Esophagus squamous epithelium (tissue), 5 donors: ENCODE measurements at regions not wholly inside any gene's neighbourhood (a gene's known extent, or its start where the extent isn't known, plus 50 kb on each side); places are given as distances from the start of the nearest gene placed in this dataset.

ENCODE experiments used
- DNase-seq: peaks from one replicate; lab custom pipeline; 2025; lab: John Stamatoyannopoulos, UW
- H3K27ac ChIP-seq, 4 donors: fragments of 200-600 bp; sonication (generic); one replicate each; pipeline ENCODE4 v1.5.1; 2016 to 2019; ENCODE audit warnings: mild to moderate bottlenecking in 1 of 4
- H3K27me3 ChIP-seq, 4 donors: fragments of 200-600 bp; sonication (generic); 1 replicate in 3 of 4; 2 replicates in 1 of 4; pipeline versions ENCODE4 v1.5.1 to v1.6.0; 2017 to 2021; ENCODE audit warnings: antibody characterized with exemption in 1 of 4
- H3K36me3 ChIP-seq, 3 donors: fragments of 200-600 bp; sonication (generic); one replicate each; pipeline ENCODE4 v1.5.1; 2016 to 2019
- H3K4me1 ChIP-seq, 3 donors: fragments of 200-600 bp; sonication (generic); one replicate each; pipeline ENCODE4 v1.5.1; 2017 to 2019
- H3K4me3 ChIP-seq, 4 donors: fragments of 200-600 bp; sonication (generic); 1 replicate in 3 of 4; 2 replicates in 1 of 4; pipeline ENCODE4 v1.5.1; 2016 to 2019; ENCODE audit warnings: mild to moderate bottlenecking in 2 of 4, moderate library complexity in 1 of 4
- H3K9me3 ChIP-seq, 3 donors: fragments of 200-600 bp; sonication (generic); one replicate each; pipeline ENCODE4 v1.5.1; 2016 to 2019
- POLR2A ChIP-seq, 4 donors: fragments of 450-650 bp; IDR thresholded peaks; one replicate each; pipeline ENCODE4 v1.6.1; 2017; ENCODE audit warnings: antibody characterized with exemption in 4 of 4, mild to moderate bottlenecking in 4 of 4, moderate library complexity in 3 of 4
- WGBS, 2 donors: methylation state at CpG; one replicate each; pipeline ENCODE4 v1.1.5; 2018; 5-methylcytosine and 5-hydroxymethylcytosine counted together
- intact Hi-C: fragments of 100-400 bp; cut with DNase I; formaldehyde crosslinking; loops from one replicate; pipeline ENCODE4 v1.15.0; 2022
- TF ChIP-seq, protein P1 (sequence below), 6 experiments: fragments of 450-650 bp in 4 of 6; fragments of 200-600 bp in 2 of 6; sonication (generic) in 2 of 6; IDR thresholded peaks; one replicate each; pipeline ENCODE4 v1.5.1; 2016 to 2019; ENCODE audit warnings: antibody characterized with exemption in 6 of 6, mild to moderate bottlenecking in 4 of 6, moderate library complexity in 4 of 6
- donor health status: DM: yes; HTN: yes; CAD: no.

DNA sequence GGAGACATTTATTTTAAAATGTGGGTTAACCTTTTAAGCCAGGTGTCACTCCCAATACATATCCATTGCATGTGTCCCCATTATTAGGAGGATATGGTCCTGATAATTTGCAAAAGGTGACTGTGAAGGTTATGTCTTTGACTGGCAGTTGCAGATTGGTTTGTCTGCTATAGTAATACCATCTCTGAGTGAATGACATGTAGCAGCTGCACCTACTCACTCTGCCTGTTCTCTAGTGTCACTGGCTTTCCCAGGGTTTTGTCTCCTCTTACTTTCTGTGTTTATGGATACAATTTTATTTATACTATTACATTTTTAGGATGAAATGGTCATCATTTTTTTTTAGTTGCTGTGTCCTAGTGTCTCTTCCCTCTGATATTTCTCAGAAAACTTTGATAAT lies 393.2 kb downstream of the C3orf38 start:
- Histone ChIP-seq H3K36me3 (no peaks in the 10 kb centered on the region), H3K27ac (no peak overlapping the region), H3K9me3 (no peaks in the 10 kb centered on the region), H3K4me3 (no peak overlapping the region), H3K4me1 (no peaks in the 10 kb centered on the region), H3K27me3 (no peaks in the 10 kb centered on the region)
- no peak for TF ChIP-seq POLR2A (IDR thresholded peaks at IDR 0.05)
- TF ChIP-seq, protein P1, sequence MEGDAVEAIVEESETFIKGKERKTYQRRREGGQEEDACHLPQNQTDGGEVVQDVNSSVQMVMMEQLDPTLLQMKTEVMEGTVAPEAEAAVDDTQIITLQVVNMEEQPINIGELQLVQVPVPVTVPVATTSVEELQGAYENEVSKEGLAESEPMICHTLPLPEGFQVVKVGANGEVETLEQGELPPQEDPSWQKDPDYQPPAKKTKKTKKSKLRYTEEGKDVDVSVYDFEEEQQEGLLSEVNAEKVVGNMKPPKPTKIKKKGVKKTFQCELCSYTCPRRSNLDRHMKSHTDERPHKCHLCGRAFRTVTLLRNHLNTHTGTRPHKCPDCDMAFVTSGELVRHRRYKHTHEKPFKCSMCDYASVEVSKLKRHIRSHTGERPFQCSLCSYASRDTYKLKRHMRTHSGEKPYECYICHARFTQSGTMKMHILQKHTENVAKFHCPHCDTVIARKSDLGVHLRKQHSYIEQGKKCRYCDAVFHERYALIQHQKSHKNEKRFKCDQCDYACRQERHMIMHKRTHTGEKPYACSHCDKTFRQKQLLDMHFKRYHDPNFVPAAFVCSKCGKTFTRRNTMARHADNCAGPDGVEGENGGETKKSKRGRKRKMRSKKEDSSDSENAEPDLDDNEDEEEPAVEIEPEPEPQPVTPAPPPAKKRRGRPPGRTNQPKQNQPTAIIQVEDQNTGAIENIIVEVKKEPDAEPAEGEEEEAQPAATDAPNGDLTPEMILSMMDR (IDR thresholded peaks at IDR 0.05): no peak
- no peak for DNase-seq
- intact Hi-C loops: no loop called here

DNA sequence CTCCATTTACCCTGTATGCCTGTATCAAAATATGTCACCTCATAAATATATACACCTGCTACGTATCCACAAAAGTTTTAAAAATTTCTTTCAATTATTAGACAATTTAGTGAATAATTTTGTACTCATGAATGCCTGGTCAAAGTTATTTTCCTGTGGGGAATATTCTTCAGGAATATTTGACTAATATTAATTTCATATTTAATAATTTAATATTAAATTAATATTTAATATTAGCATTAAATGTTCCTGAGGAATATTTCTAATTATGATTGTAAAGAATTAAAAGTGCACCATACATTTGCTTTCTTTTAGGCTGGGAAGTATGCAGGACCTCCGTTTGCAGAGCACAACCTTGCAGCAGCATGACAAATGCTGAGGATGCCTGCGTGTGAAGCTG lies 422.7 kb downstream of the C3orf38 start:
- H3K27ac ChIP-seq: no peak overlapping the region
- DNase-seq: no peak

DNA sequence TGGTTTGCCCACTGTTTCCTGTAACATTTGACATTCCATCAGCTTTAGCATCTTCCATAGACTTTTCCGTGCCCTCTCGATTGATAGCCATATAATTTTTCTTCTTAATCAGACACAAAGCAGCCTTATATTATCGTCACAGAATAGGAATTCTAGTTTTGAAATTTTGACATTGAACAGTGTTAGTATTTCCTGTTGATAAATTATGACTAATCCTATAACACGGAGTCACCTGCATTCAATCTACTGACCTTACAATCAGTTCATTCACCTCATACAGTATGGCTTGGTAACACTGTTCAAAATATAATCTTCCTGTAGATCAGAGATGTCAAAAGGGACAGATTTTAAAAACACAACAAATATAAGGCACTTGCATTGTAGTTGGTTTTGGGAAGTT lies 423.7 kb downstream of the C3orf38 start:
- Histone ChIP-seq H3K27ac (no peak overlapping the region), H3K4me1 (no peaks in the 10 kb centered on the region), H3K4me3 (no peak overlapping the region), H3K9me3 (no peaks in the 10 kb centered on the region), H3K36me3 (no peaks in the 10 kb centered on the region), H3K27me3 (no peaks in the 10 kb centered on the region)
- no peak for TF ChIP-seq POLR2A (IDR thresholded peaks at IDR 0.05)
- TF ChIP-seq, protein P1 (IDR thresholded peaks at IDR 0.05): no peak
- intact Hi-C loops: no loop called here
- no peak for DNase-seq
- 76 to 78% methylated on average over 4 of the region's 4 CpGs for WGBS, 2 donors

More for the DNA sequence above, 422.7 kb downstream of the C3orf38 start:
- WGBS, 2 donors: 42 to 59% methylated on average over 3 of the region's 3 CpGs
- Histone ChIP-seq H3K4me3 (no peak overlapping the region), H3K36me3 (no peaks in the 10 kb centered on the region), H3K4me1 (no peaks in the 10 kb centered on the region), H3K9me3 (no peaks in the 10 kb centered on the region), H3K27me3 (no peaks in the 10 kb centered on the region)
- TF ChIP-seq POLR2A (IDR thresholded peaks at IDR 0.05): no peak
- TF ChIP-seq, protein P1 (IDR thresholded peaks at IDR 0.05): no peak
- intact Hi-C loops: no loop called here

DNA sequence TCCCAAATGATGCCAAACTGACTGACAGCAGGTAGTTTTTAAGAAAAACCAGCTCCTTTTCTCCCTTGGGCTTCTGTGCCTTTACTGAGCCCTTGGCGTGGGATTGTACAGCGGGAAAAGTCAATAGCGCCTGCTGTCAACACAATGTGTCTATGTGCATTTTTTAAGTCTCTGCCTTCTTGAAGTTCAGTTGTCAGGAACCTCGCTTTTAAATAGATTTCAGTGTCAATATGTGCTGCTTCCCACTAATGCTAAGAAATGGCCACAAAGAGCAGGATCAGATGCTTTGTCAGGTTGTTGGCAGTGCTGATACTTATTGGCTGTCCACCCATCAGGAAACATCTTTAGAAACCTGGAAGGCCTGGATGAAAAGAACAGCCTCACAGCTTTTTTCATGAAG lies 424.4 kb downstream of the C3orf38 start:
- WGBS, 2 donors: 83 to 89% methylated on average over 4 of the region's 4 CpGs
- no peak for DNase-seq
- Histone ChIP-seq H3K27ac (no peak overlapping the region), H3K36me3 (no peaks in the 10 kb centered on the region), H3K4me3 (no peak overlapping the region), H3K4me1 (no peaks in the 10 kb centered on the region), H3K9me3 (no peaks in the 10 kb centered on the region), H3K27me3 (no peaks in the 10 kb centered on the region)
- intact Hi-C loops: no loop called here
- no peak for TF ChIP-seq POLR2A (IDR thresholded peaks at IDR 0.05)
- TF ChIP-seq, protein P1 (IDR thresholded peaks at IDR 0.05): no peak

DNA sequence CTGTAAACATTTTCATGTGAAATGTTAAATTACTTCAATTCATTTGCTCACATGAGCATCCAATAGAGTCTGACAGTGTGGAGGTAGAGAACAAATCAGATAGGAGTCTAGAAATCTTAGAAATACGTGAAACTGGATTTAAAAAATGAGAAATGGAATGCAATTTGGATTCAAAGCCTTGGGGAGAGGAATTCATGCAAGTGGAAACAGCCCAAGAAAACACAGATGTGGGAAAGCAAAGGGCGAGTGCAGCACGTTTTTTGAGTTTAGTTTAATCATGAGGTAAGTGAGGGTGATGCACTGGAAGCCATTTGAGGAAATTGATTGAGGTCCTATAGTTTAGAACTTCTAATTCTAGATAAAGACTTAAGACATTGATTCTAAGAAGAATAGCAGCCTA lies 434.7 kb downstream of the C3orf38 start:
- Histone ChIP-seq H3K9me3 (no peaks in the 10 kb centered on the region), H3K27me3 (no peaks in the 10 kb centered on the region), H3K4me3 (no peak overlapping the region), H3K4me1 (no peaks in the 10 kb centered on the region), H3K27ac (no peak overlapping the region), H3K36me3 (no peaks in the 10 kb centered on the region)
- no peak for DNase-seq
- TF ChIP-seq, protein P1 (IDR thresholded peaks at IDR 0.05): no peak
- no peak for TF ChIP-seq POLR2A (IDR thresholded peaks at IDR 0.05)
- 59 to 60% methylated on average over 3 of the region's 3 CpGs for whole genome bisulfite sequencing, 2 donors
- intact Hi-C loops: no loop called here
